K562 (cell line): ENCODE measurements at regions not wholly inside any gene's neighbourhood (a gene's known extent, or its start where the extent isn't known, plus 50 kb on each side); places are given as distances from the start of the nearest gene placed in this dataset.

ENCODE experiments used
- ATAC-seq: fragments of 200-7000 bp; cut with Tn5 transposase; 3 replicates; pipeline ENCODE4 v1.9.1; 2020; ENCODE audit warnings: moderate library complexity
- BruUV-seq: library from RNA; stranded (reverse); fragments of 400-500 nt; replicated peaks from 2 replicates; lab custom pipeline; 2021; lab: Mats Ljungman, UMichigan
- CTCF ChIA-PET: fragments of 300-600 bp; formaldehyde crosslinking; extraction: SDS; loops from one replicate; lab custom pipeline; 2021; ENCODE audit warnings: low intra/inter-chr PET ratio; lab: Yijun Ruan, JAX
- POLR2A ChIA-PET: fragments of 300-600, 350-650 bp; sonication (Branson Sonifier 250); formaldehyde crosslinking; extraction: SDS; loops from one replicate; lab custom pipeline; 2021; ENCODE audit warnings: antibody characterized with exemption, inconsistent platforms; lab: Yijun Ruan, JAX
- DNase-seq, 4 experiments: peaks; one replicate each; pipeline versions ENCODE4 v3.0.0 to v3.0.0-alpha.2; 2011 to 2018; ENCODE audit warnings: low spot score in 3 of 4, mixed read lengths in 3 of 4; ENCODE audit errors: extremely low read depth in 1 of 4
- FAIRE-seq: peaks from 2 replicates; lab custom pipeline; 2011; peaks lifted over from hg19 to GRCh38; lab: Jason Lieb, UNC
- H2AFZ ChIP-seq: 2 replicates; pipeline ENCODE4 v1.6.0; 2011; ENCODE audit warnings: low read depth, low read length, control low read depth, inconsistent platforms
- H3K27ac ChIP-seq: fragments of 200-600 bp; 3 replicates; pipeline ENCODE4 v1.8.0; 2011; ENCODE audit warnings: low read depth, mild to moderate bottlenecking, control low read depth, inconsistent platforms, low read length, moderate library complexity, mixed read lengths; ENCODE audit errors: extremely low read depth
- H3K27me3 ChIP-seq, 2 experiments: fragments of 300-600 bp in 1 of 2; 2 replicates in 1 of 2; 3 replicates in 1 of 2; pipeline versions ENCODE4 v1.6.0 to v1.8.0; 2011; ENCODE audit warnings: inconsistent platforms in 2 of 2, low read length in 2 of 2, mild to moderate bottlenecking in 1 of 2, mixed read lengths in 1 of 2, moderate library complexity in 1 of 2; ENCODE audit not compliant: control insufficient read depth in 2 of 2, insufficient read depth in 2 of 2
- H3K36me3 ChIP-seq: fragments of 300-600 bp; 3 replicates; pipeline ENCODE4 v1.8.0; 2011; ENCODE audit warnings: mild to moderate bottlenecking, low read length, inconsistent platforms; ENCODE audit not compliant: control insufficient read depth, insufficient read depth
- H3K4me1 ChIP-seq, 2 experiments: fragments of 200-600 bp in 1 of 2; replicated peaks in 1 of 2; 2 replicates in 1 of 2; 3 replicates in 1 of 2; pipeline versions ENCODE4 v1.5.1 to v1.8.0; 2011; ENCODE audit warnings: inconsistent platforms in 2 of 2, low read length in 2 of 2, mild to moderate bottlenecking in 1 of 2, mixed read lengths in 1 of 2, moderate library complexity in 1 of 2; ENCODE audit not compliant: control insufficient read depth in 2 of 2, insufficient read depth in 2 of 2
- H3K4me2 ChIP-seq: 2 replicates; pipeline ENCODE4 v1.6.1; 2011; ENCODE audit warnings: low read length, control low read depth, inconsistent platforms, mixed read lengths; ENCODE audit not compliant: insufficient read depth
- H3K4me3 ChIP-seq: fragments of 200-600 bp; sonication (generic), shearing (Covaris generic); 2 replicates; pipeline ENCODE4 v1.5.1; 2016; ENCODE audit warnings: control low read depth, inconsistent platforms
- H3K79me2 ChIP-seq: fragments of 200-600 bp; 3 replicates; pipeline ENCODE4 v1.8.0; 2011; ENCODE audit warnings: low read length, inconsistent platforms; ENCODE audit not compliant: control insufficient read depth, insufficient read depth
- H3K9ac ChIP-seq, 2 experiments: 2 replicates each; pipeline versions ENCODE4 v1.6.0 to v1.6.1; 2011; ENCODE audit warnings: low read depth in 2 of 2, low read length in 2 of 2, control low read depth in 1 of 2, inconsistent platforms in 1 of 2, mild to moderate bottlenecking in 1 of 2, mixed read lengths in 1 of 2; ENCODE audit not compliant: insufficient read depth in 1 of 2
- H3K9me1 ChIP-seq: one replicate; pipeline ENCODE4 v1.6.0; 2011; ENCODE audit warnings: inconsistent platforms, mild to moderate bottlenecking, low read length, moderate library complexity; ENCODE audit not compliant: control insufficient read depth, insufficient read depth
- H3K9me3 ChIP-seq: replicated peaks from 2 replicates; pipeline ENCODE4 v1.5.1; 2011; ENCODE audit warnings: low read depth, low read length, inconsistent platforms; ENCODE audit not compliant: control insufficient read depth, insufficient read depth
- H4K20me1 ChIP-seq: replicated peaks from 2 replicates; pipeline ENCODE4 v1.6.1; 2011; ENCODE audit warnings: low read length, inconsistent platforms, mixed read lengths; ENCODE audit not compliant: control insufficient read depth, insufficient read depth
- BMI1 ChIP-seq: fragments of 150-350 bp; IDR thresholded peaks from 2 replicates; pipeline ENCODE4 v1.6.1; 2014; ENCODE audit warnings: low read length
- E4F1 ChIP-seq: fragments of 250-450 bp; sonication (Bioruptor Pico); IDR thresholded peaks from 2 replicates; pipeline ENCODE4 v1.5.0; 2021; ENCODE audit warnings: mild to moderate bottlenecking, borderline replicate concordance
- GTF2B ChIP-seq: IDR thresholded peaks from 2 replicates; pipeline ENCODE4 v1.6.1; 2011; ENCODE audit not compliant: insufficient read length; ENCODE audit errors: extremely low read depth
- HDAC2 ChIP-seq: fragments of 450-650 bp; IDR thresholded peaks from 2 replicates; pipeline ENCODE4 v1.6.1; 2016; ENCODE audit warnings: mild to moderate bottlenecking
- ID3 ChIP-seq, 2 experiments: fragments of 250-450 bp in 1 of 2; fragments of 450-650 bp in 1 of 2; sonication (Bioruptor Pico) in 1 of 2; IDR thresholded peaks; 2 replicates each; pipeline versions ENCODE4 v1.6.1 to v1.8.0; 2016 to 2021; ENCODE audit warnings: mild to moderate bottlenecking in 2 of 2, moderate library complexity in 2 of 2, missing compliant biosample characterization in 1 of 2, missing genetic modification characterization in 1 of 2
- MIER1 ChIP-seq: fragments of 450-650 bp; IDR thresholded peaks from 2 replicates; pipeline ENCODE4 v1.6.1; 2016; ENCODE audit warnings: antibody characterized with exemption, mild to moderate bottlenecking, low read depth
- NFIX ChIP-seq: fragments of 250-450 bp; sonication (Bioruptor Pico); IDR thresholded peaks from 2 replicates; pipeline ENCODE4 v1.4.0; 2020; ENCODE audit warnings: low read depth, mild to moderate bottlenecking, moderate library complexity
- SMARCA5 ChIP-seq: fragments of 450-650 bp; IDR thresholded peaks from 2 replicates; pipeline ENCODE4 v1.6.1; 2016
- SP2 ChIP-seq: IDR thresholded peaks from 2 replicates; pipeline ENCODE4 v1.6.1; 2011; ENCODE audit warnings: mild to moderate bottlenecking, low read depth, low read length, moderate library complexity; ENCODE audit not compliant: poor library complexity, severe bottlenecking; ENCODE audit errors: extremely low read depth
- ZNF324 ChIP-seq: fragments of 250-450 bp; sonication (Bioruptor Pico); IDR thresholded peaks from 2 replicates; pipeline ENCODE4 v1.4.0; 2020; ENCODE audit warnings: mild to moderate bottlenecking
- ZNF347 ChIP-seq: fragments of 450-650 bp; formaldehyde crosslinking; IDR thresholded peaks from 2 replicates; pipeline ENCODE4 v1.4.0; 2020; ENCODE audit warnings: low read depth, mild to moderate bottlenecking, moderate library complexity
- ZNF551 ChIP-seq: fragments of 250-450 bp; sonication (Bioruptor Pico); IDR thresholded peaks from 2 replicates; pipeline ENCODE4 v1.5.0; 2021; ENCODE audit warnings: mild to moderate bottlenecking, moderate library complexity
- ZNF696 ChIP-seq: fragments of 250-450 bp; sonication (Bioruptor Pico); conservative IDR thresholded peaks from 2 replicates; pipeline ENCODE4 v1.4.0; 2020; ENCODE audit warnings: mild to moderate bottlenecking, moderate library complexity
- ZZZ3 ChIP-seq: fragments of 450-650 bp; IDR thresholded peaks from 2 replicates; pipeline ENCODE4 v1.6.1; 2016; ENCODE audit warnings: antibody characterized with exemption, mild to moderate bottlenecking, moderate library complexity
- WGBS: fragments of 100-300 bp; shearing (Covaris generic); methylation state at CpG from one replicate; pipeline ENCODE4 v1.1.6; 2016; ENCODE audit warnings: low coverage, mixed read lengths; ENCODE audit not compliant: insufficient coverage; ENCODE audit errors: missing lambda C conversion rate; 5-methylcytosine and 5-hydroxymethylcytosine counted together
- in situ Hi-C: fragments of 300-500 bp; cut with MboI; formaldehyde crosslinking; loops from 4 replicates; pipeline ENCODE4 v1.15.0; 2018; ENCODE audit warnings: inconsistent platforms, mixed read lengths
- intact Hi-C: fragments of 100-400 bp; cut with micrococcal nuclease; formaldehyde crosslinking; loops from 2 replicates; pipeline ENCODE4 v1.14.2; 2022
- TF ChIP-seq, protein P1 (sequence below): fragments of 450-650 bp; IDR thresholded peaks from 2 replicates; pipeline ENCODE4 v1.6.1; 2016; ENCODE audit warnings: borderline replicate concordance

- in situ Hi-C loops = no loop called here
- FAIRE-seq = no peak
- 71% methylated on average over 2 of the region's 2 CpGs for WGBS
- ChIA-PET CTCF (no interaction called here), POLR2A (no interaction called here)
- intact Hi-C loops = no loop called here
- TF ChIP-seq ZNF551 (CRISPR knock-in tag) (no peak), ID3 (CRISPR knock-in tag; IDR thresholded peaks at IDR 0.05) (no peak), ID3 (tag; IDR thresholded peaks at IDR 0.05) (no peak), NFIX (CRISPR knock-in tag) (no peak), E4F1 (no peak), ZNF324 (no peak), BMI1 (no peak), ZZZ3 (no peak), HDAC2 (no peak), ZNF347 (CRISPR knock-in tag) (no peak), SP2 (no peak), SMARCA5 (no peak), ZNF696 (CRISPR knock-in tag) (no peak), GTF2B (no peak), MIER1 (no peak)
- TF ChIP-seq, protein P1, sequence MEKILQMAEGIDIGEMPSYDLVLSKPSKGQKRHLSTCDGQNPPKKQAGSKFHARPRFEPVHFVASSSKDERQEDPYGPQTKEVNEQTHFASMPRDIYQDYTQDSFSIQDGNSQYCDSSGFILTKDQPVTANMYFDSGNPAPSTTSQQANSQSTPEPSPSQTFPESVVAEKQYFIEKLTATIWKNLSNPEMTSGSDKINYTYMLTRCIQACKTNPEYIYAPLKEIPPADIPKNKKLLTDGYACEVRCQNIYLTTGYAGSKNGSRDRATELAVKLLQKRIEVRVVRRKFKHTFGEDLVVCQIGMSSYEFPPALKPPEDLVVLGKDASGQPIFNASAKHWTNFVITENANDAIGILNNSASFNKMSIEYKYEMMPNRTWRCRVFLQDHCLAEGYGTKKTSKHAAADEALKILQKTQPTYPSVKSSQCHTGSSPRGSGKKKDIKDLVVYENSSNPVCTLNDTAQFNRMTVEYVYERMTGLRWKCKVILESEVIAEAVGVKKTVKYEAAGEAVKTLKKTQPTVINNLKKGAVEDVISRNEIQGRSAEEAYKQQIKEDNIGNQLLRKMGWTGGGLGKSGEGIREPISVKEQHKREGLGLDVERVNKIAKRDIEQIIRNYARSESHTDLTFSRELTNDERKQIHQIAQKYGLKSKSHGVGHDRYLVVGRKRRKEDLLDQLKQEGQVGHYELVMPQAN = no peak
- H3K4me1 ChIP-seq = no peaks in the 10 kb centered on the region
- no TSS peak for BruUV-seq
- no peak overlapping the region for H3K4me3 ChIP-seq
- DNase-seq = no peak
- no peaks in the 10 kb centered on the region; a peak in 1 of 5 replicates for H3K27me3 ChIP-seq
- H3K4me2 ChIP-seq = no peak overlapping the region
- ATAC-seq = no peak
- H3K9me1 ChIP-seq = no peaks in the 10 kb centered on the region
- no peak overlapping the region for H3K27ac ChIP-seq
- H3K9me3 ChIP-seq = no peaks in the 10 kb centered on the region
- H3K9ac ChIP-seq = no peak overlapping the region
- H2AFZ ChIP-seq = no peak overlapping the region
- H3K36me3 ChIP-seq = no peaks in the 10 kb centered on the region; the same call in 2 of the 3 replicates
- H4K20me1 ChIP-seq = no peaks in the 10 kb centered on the region
- H3K79me2 ChIP-seq = no peaks in the 10 kb centered on the region
Measured at GRCh38 chr15:96247621-96248305, 82.7 kb upstream of the NR2F2 start.
